Esophagus muscularis mucosa (tissue), 4 donors: ENCODE measurements at regions not wholly inside any gene's neighbourhood (a gene's known extent, or its start where the extent isn't known, plus 50 kb on each side); places are given as distances from the start of the nearest gene placed in this dataset.

Experiments used
- EP300 ChIP-seq: sonication (generic); formaldehyde crosslinking; IDR thresholded peaks from one replicate; pipeline ENCODE4 v1.6.1; 2017; ENCODE audit warnings: antibody characterized with exemption
- POLR2A ChIP-seq: fragments of 450-650 bp; IDR thresholded peaks from one replicate; pipeline ENCODE4 v1.6.1; 2017; ENCODE audit warnings: antibody characterized with exemption, moderate library complexity, mild to moderate bottlenecking, low read depth
- TF ChIP-seq, protein P1 (sequence below), 3 experiments: fragments of 200-600 bp in 2 of 3; fragments of 450-650 bp in 1 of 3; sonication (generic) in 2 of 3; IDR thresholded peaks; one replicate each; pipeline ENCODE4 v1.5.1; 2017 to 2019; ENCODE audit warnings: antibody characterized with exemption in 3 of 3, mild to moderate bottlenecking in 2 of 3, moderate library complexity in 1 of 3

GRCh38 chr20:29497261-29497671 lies 1760.2 kb upstream of the DEFB115 start:
- TF ChIP-seq EP300 (no peak), POLR2A (no peak)
- TF ChIP-seq, protein P1, sequence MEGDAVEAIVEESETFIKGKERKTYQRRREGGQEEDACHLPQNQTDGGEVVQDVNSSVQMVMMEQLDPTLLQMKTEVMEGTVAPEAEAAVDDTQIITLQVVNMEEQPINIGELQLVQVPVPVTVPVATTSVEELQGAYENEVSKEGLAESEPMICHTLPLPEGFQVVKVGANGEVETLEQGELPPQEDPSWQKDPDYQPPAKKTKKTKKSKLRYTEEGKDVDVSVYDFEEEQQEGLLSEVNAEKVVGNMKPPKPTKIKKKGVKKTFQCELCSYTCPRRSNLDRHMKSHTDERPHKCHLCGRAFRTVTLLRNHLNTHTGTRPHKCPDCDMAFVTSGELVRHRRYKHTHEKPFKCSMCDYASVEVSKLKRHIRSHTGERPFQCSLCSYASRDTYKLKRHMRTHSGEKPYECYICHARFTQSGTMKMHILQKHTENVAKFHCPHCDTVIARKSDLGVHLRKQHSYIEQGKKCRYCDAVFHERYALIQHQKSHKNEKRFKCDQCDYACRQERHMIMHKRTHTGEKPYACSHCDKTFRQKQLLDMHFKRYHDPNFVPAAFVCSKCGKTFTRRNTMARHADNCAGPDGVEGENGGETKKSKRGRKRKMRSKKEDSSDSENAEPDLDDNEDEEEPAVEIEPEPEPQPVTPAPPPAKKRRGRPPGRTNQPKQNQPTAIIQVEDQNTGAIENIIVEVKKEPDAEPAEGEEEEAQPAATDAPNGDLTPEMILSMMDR (IDR thresholded peaks at IDR 0.05) = no peak
